ENCODE measurements at regions not wholly inside any gene's neighbourhood (a gene's known extent, or its start where the extent isn't known, plus 50 kb on each side); places are given as distances from the start of the nearest gene placed in this dataset.

GRCh38 chr11:44380009-44380313 lies 70.0 kb upstream of the ALX4 start:
- Histone ChIP-seq H3K4me1 (no peaks in the 10 kb centered on the region), H3K36me3 (no peaks in the 10 kb centered on the region), H3K27me3 (peaks cover 0 to 4% (median 0%) of the 10 kb centered on the region in 4 donors), H3K4me3 (no peak overlapping the region), H3K27ac (no peak overlapping the region), H3K9me3 (peaks cover 0 to 3% (median 0%) of the 10 kb centered on the region in 4 donors)
- no peak for DNase-seq
- no peak for ATAC-seq (ENCODE audit: low FRiP score in 2 of 2)
- 90 to 100% methylated on average over 1 to 3 of the region's 3 CpGs for WGBS, 2 donors
- TF ChIP-seq POLR2A (IDR thresholded peaks at IDR 0.05) (no peak), EP300 (IDR thresholded peaks at IDR 0.05) (no peak), POLR2AphosphoS5 (IDR thresholded peaks at IDR 0.05) (no peak), CTCF (IDR thresholded peaks at IDR 0.05) (no peak)

- no peak overlapping the region for H3K4me3 ChIP-seq
- peaks cover 0 to 3% (median 0%) of the 10 kb centered on the region in 4 donors for H3K9me3 ChIP-seq
- no peaks in the 10 kb centered on the region for H3K4me1 ChIP-seq
- H3K27ac ChIP-seq, result no peak overlapping the region
- no peak for ATAC-seq (ENCODE audit: low FRiP score in 2 of 2)
- 89 to 90% methylated on average over 7 of the region's 7 CpGs for WGBS, 2 donors
- peaks cover 0 to 6% (median 0%) of the 10 kb centered on the region in 4 donors for H3K27me3 ChIP-seq
- no peaks in the 10 kb centered on the region for H3K36me3 ChIP-seq
- TF ChIP-seq POLR2AphosphoS5 (IDR thresholded peaks at IDR 0.05) (no peak), POLR2A (IDR thresholded peaks at IDR 0.05) (no peak), EP300 (IDR thresholded peaks at IDR 0.05) (no peak), CTCF (IDR thresholded peaks at IDR 0.05) (no peak)
- no peak for DNase-seq
Measured at GRCh38 chr11:44380820-44381219, 70.9 kb upstream of the ALX4 start.

- DNase-seq (no peak), ATAC-seq (ENCODE audit: low FRiP score in 2 of 2) (no peak)
- 87 to 92% methylated on average over 6 of the region's 6 CpGs for WGBS, 2 donors
- peaks cover 0 to 7% (median 0%) of the 10 kb centered on the region in 4 donors for H3K27me3 ChIP-seq
- H3K27ac ChIP-seq, result no peak overlapping the region
- H3K4me3 ChIP-seq, result no peak overlapping the region
- no peaks in the 10 kb centered on the region for H3K4me1 ChIP-seq
- no peak for TF ChIP-seq POLR2AphosphoS5 (IDR thresholded peaks at IDR 0.05)
- no peak for TF ChIP-seq EP300 (IDR thresholded peaks at IDR 0.05)
- TF ChIP-seq POLR2A (IDR thresholded peaks at IDR 0.05), result no peak
- TF ChIP-seq CTCF (IDR thresholded peaks at IDR 0.05), result no peak
- peaks cover 0 to 3% (median 0%) of the 10 kb centered on the region in 4 donors for H3K9me3 ChIP-seq
- H3K36me3 ChIP-seq, result no peaks in the 10 kb centered on the region
Measured at GRCh38 chr11:44381261-44381660, 71.3 kb upstream of the ALX4 start.

GRCh38 chr11:44382118-44382517 lies 72.2 kb upstream of the ALX4 start:
- no peak for ATAC-seq (ENCODE audit: low FRiP score in 2 of 2)
- no peak overlapping the region for H3K4me3 ChIP-seq
- peaks cover 0 to 7% (median 0%) of the 10 kb centered on the region in 4 donors for H3K27me3 ChIP-seq
- no peak for DNase-seq
- WGBS, 2 donors, result 43 to 50% methylated on average over 6 of the region's 6 CpGs
- no peak overlapping the region for H3K27ac ChIP-seq
- peaks cover 0 to 3% (median 0%) of the 10 kb centered on the region in 4 donors for H3K9me3 ChIP-seq
- TF ChIP-seq EP300 (IDR thresholded peaks at IDR 0.05), result no peak
- TF ChIP-seq POLR2AphosphoS5 (IDR thresholded peaks at IDR 0.05), result no peak
- no peak for TF ChIP-seq POLR2A (IDR thresholded peaks at IDR 0.05)
- TF ChIP-seq CTCF (IDR thresholded peaks at IDR 0.05), result no peak
- no peaks in the 10 kb centered on the region for H3K4me1 ChIP-seq
- no peaks in the 10 kb centered on the region for H3K36me3 ChIP-seq

- Histone ChIP-seq H3K27me3 (peaks cover 0 to 7% (median 0%) of the 10 kb centered on the region in 4 donors), H3K9me3 (peaks cover 0 to under 1% (median 0%) of the 10 kb centered on the region in 4 donors), H3K36me3 (no peaks in the 10 kb centered on the region), H3K27ac (no peak overlapping the region), H3K4me1 (no peaks in the 10 kb centered on the region), H3K4me3 (no peak overlapping the region)
- 84 to 86% methylated on average over 6 of the region's 6 CpGs for WGBS, 2 donors
- ATAC-seq (ENCODE audit: low FRiP score in 2 of 2) (no peak), DNase-seq (no peak)
- TF ChIP-seq POLR2A (IDR thresholded peaks at IDR 0.05), result no peak
- TF ChIP-seq CTCF (IDR thresholded peaks at IDR 0.05), result no peak
- TF ChIP-seq EP300 (IDR thresholded peaks at IDR 0.05), result no peak
- TF ChIP-seq POLR2AphosphoS5 (IDR thresholded peaks at IDR 0.05), result no peak
Measured at GRCh38 chr11:44382656-44383240, 72.8 kb upstream of the ALX4 start.

Data from upper lobe of left lung (tissue), 6 donors.